Type B pancreatic cell (in vitro differentiated cells): ENCODE measurements at regions not wholly inside any gene's neighbourhood (a gene's known extent, or its start where the extent isn't known, plus 50 kb on each side); places are given as distances from the start of the nearest gene placed in this dataset.

Experiments used
- DNase-seq: peaks from one replicate; pipeline ENCODE4 v3.0.0; 2021; ENCODE audit warnings: mixed read lengths; ENCODE audit not compliant: unreplicated experiment; ENCODE audit errors: extremely low spot score
- H3K27ac Mint-ChIP-seq: 2 replicates; pipeline ENCODE4 v1.8.0; 2021; ENCODE audit warnings: mild to moderate bottlenecking, mixed read lengths
- H3K27me3 Mint-ChIP-seq: 2 replicates; pipeline ENCODE4 v1.8.0; 2021; ENCODE audit warnings: mixed read lengths
- H3K36me3 Mint-ChIP-seq: 2 replicates; pipeline ENCODE4 v1.8.0; 2021; ENCODE audit warnings: mixed read lengths
- H3K4me1 Mint-ChIP-seq: one replicate; pipeline ENCODE4 v1.8.0; 2021; ENCODE audit warnings: mixed read lengths; ENCODE audit not compliant: unreplicated experiment
- H3K4me3 Mint-ChIP-seq: 2 replicates; pipeline ENCODE4 v1.8.0; 2021; ENCODE audit warnings: mild to moderate bottlenecking, mixed read lengths
- H3K9me3 Mint-ChIP-seq: 2 replicates; pipeline ENCODE4 v1.8.0; 2021; ENCODE audit warnings: mixed read lengths
- CTCF ChIP-seq: fragments of 200-600 bp; sonication (generic); conservative IDR thresholded peaks from 2 replicates; pipeline ENCODE4 v1.5.0; 2021; ENCODE audit warnings: antibody characterized with exemption, mild to moderate bottlenecking

GRCh38 chr15:54719325-54719724 lies 477.4 kb downstream of the RSL24D1 start:
- Mint-ChIP-seq H3K4me1 (no peaks in the 10 kb centered on the region), H3K36me3 (no peaks in the 10 kb centered on the region), H3K27me3 (no peaks in the 10 kb centered on the region), H3K4me3 (no peak overlapping the region), H3K9me3 (peaks cover 8% of the 10 kb centered on the region), H3K27ac (no peak overlapping the region)
- TF ChIP-seq CTCF, result no peak
- no peak for DNase-seq

GRCh38 chr15:54707805-54708752 lies 488.7 kb downstream of the RSL24D1 start:
- no peak for TF ChIP-seq CTCF
- Mint-ChIP-seq H3K4me1 (no peaks in the 10 kb centered on the region), H3K27me3 (no peaks in the 10 kb centered on the region), H3K27ac (no peak overlapping the region), H3K4me3 (no peak overlapping the region), H3K36me3 (no peaks in the 10 kb centered on the region), H3K9me3 (no peaks in the 10 kb centered on the region)
- no peak for DNase-seq

- Mint-ChIP-seq H3K4me3 (no peak overlapping the region), H3K27ac (no peak overlapping the region), H3K9me3 (no peaks in the 10 kb centered on the region)
Observed at GRCh38 chr15:54687628-54688027, 509.1 kb downstream of the RSL24D1 start.

More at GRCh38 chr15:54687628-54688027, 509.1 kb downstream of the RSL24D1 start:
- DNase-seq, result no peak
- Mint-ChIP-seq H3K36me3 (no peaks in the 10 kb centered on the region), H3K4me1 (no peaks in the 10 kb centered on the region), H3K27me3 (no peaks in the 10 kb centered on the region)
- TF ChIP-seq CTCF, result no peak
